ENCODE measurements at regions not wholly inside any gene's neighbourhood (a gene's known extent, or its start where the extent isn't known, plus 50 kb on each side); places are given as distances from the start of the nearest gene placed in this dataset.

DNA sequence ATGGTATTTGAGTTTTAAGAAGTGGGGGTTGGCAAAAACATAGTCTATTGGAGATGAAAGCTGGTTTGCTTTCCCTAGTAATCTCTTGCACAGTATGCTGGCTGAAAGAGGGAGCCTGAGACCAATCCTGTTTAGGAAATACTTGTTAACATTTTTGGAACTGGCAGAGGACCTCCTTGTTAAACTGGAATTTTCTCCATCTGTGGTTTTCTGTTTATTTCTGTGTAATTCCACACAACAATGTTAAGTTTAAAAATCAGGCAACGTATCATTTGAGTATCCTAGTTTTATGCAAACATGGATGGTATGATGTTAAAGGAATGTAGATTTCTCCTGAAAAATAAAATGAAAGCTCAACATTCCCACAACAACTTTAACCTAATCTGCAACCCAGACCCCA, 536.0 kb upstream of the TBL1XR1 start:
- TF ChIP-seq, protein P1, sequence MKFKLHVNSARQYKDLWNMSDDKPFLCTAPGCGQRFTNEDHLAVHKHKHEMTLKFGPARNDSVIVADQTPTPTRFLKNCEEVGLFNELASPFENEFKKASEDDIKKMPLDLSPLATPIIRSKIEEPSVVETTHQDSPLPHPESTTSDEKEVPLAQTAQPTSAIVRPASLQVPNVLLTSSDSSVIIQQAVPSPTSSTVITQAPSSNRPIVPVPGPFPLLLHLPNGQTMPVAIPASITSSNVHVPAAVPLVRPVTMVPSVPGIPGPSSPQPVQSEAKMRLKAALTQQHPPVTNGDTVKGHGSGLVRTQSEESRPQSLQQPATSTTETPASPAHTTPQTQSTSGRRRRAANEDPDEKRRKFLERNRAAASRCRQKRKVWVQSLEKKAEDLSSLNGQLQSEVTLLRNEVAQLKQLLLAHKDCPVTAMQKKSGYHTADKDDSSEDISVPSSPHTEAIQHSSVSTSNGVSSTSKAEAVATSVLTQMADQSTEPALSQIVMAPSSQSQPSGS (IDR thresholded peaks at IDR 0.05; ENCODE audit: low read length), result no peak
- TF ChIP-seq, protein P2, sequence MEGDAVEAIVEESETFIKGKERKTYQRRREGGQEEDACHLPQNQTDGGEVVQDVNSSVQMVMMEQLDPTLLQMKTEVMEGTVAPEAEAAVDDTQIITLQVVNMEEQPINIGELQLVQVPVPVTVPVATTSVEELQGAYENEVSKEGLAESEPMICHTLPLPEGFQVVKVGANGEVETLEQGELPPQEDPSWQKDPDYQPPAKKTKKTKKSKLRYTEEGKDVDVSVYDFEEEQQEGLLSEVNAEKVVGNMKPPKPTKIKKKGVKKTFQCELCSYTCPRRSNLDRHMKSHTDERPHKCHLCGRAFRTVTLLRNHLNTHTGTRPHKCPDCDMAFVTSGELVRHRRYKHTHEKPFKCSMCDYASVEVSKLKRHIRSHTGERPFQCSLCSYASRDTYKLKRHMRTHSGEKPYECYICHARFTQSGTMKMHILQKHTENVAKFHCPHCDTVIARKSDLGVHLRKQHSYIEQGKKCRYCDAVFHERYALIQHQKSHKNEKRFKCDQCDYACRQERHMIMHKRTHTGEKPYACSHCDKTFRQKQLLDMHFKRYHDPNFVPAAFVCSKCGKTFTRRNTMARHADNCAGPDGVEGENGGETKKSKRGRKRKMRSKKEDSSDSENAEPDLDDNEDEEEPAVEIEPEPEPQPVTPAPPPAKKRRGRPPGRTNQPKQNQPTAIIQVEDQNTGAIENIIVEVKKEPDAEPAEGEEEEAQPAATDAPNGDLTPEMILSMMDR (IDR thresholded peaks at IDR 0.05; ENCODE audit: control extremely low read depth in 1 of 3, insufficient read depth in 1 of 3, low read depth in 1 of 3, low read length in 3 of 3), result no peak
- TF ChIP-seq NRF1 (IDR thresholded peaks at IDR 0.05; ENCODE audit: low read depth, low read length), result no peak
